ENCODE measurements at regions not wholly inside any gene's neighbourhood (a gene's known extent, or its start where the extent isn't known, plus 50 kb on each side); places are given as distances from the start of the nearest gene placed in this dataset.
"Not testable (repeated sequence)": the region's sequence is repeated elsewhere in the genome, so short reads cannot be mapped to it uniquely, and the experiment has no call there.

DNA sequence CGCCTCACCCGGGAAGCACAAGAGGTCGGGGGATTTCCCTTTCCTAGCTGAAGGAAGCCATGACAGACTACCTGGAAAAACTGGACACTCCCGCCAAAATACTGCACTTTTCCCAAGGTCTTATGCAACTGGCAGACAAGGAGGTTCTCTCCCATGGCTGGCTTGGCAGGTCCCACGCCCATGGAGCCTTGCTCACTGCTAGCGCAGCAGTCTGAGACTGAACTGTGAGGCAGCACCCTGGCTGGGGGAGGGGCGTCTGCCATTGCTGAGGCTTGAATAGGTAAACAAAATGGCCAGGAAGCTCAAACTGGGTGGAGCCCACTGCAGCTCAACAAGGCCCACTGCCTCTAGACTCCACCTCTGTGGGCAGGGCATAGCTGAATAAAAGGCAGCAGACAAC, 92.1 kb downstream of the C4BPA start:
- H3K4me3 ChIP-seq (ENCODE audit: low read depth, low read length); DNase-seq (ENCODE audit: low read depth): not testable (repeated sequence)

DNA sequence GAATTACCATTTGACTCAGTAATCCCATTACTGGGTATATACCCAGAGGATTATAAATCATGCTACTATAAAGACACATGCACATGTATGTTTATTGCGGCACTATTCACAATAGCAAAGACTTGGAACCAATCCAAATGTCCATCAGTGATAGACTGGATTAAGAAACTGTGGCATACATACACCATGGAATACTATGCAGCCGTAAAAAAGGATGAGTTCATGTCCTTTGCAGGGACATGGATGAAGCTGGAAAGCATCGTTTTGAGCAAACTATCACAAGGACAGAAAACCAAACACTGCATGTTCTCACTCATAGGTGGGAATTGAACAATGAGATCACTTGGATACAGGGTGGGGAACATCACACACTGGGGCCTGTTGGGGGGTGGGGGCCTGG, 97.5 kb downstream of the C4BPA start:
- H3K4me3 ChIP-seq (ENCODE audit: low read depth, low read length) = not testable (repeated sequence)

DNA sequence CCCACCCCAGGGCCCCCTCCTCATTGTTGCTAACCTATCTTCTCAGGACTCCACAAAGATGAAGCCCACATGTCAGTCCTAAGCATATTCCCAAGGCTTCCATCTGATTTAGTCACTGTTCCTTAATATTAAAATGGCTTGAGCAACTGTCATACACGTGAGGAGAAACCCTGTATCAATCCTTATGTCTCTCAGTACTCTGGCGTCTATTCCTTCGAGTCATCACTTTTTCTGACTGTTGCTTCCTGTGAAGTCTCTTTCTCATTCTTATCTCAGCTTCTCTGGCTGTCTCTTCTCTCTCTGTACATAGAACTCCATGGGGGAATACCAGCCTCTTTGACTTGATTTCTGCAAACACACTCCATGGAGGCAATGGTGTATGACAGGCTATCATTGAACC, 98.4 kb downstream of the C4BPA start:
- DNase-seq (ENCODE audit: low read depth) = no peak
- TF ChIP-seq, protein P1, sequence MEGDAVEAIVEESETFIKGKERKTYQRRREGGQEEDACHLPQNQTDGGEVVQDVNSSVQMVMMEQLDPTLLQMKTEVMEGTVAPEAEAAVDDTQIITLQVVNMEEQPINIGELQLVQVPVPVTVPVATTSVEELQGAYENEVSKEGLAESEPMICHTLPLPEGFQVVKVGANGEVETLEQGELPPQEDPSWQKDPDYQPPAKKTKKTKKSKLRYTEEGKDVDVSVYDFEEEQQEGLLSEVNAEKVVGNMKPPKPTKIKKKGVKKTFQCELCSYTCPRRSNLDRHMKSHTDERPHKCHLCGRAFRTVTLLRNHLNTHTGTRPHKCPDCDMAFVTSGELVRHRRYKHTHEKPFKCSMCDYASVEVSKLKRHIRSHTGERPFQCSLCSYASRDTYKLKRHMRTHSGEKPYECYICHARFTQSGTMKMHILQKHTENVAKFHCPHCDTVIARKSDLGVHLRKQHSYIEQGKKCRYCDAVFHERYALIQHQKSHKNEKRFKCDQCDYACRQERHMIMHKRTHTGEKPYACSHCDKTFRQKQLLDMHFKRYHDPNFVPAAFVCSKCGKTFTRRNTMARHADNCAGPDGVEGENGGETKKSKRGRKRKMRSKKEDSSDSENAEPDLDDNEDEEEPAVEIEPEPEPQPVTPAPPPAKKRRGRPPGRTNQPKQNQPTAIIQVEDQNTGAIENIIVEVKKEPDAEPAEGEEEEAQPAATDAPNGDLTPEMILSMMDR (IDR thresholded peaks at IDR 0.05; ENCODE audit: insufficient read depth, low read length) = no peak
- no peak overlapping the region for H3K4me3 ChIP-seq (ENCODE audit: low read depth, low read length)

More for the DNA sequence above, 97.5 kb downstream of the C4BPA start:
- DNase-seq (ENCODE audit: low read depth) = not testable (repeated sequence)

DNA sequence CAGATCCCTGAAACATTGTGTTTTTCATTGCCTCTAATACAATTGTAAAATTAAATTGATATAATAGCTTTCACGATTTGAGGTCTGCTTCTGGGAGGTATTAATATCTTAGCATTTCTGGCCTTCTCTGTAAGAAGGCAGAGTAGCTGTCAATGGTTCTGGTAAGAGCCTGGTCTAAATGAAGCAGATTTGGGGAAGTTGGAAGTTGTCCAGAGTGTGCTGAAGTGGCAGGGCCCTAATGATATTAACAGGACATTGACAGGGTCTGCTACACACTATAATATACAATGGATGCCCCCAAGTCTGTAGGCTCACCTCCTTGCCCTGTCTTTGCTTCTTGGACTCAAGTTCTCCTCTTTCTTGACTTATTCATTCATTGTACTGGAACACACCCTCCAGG, 99.5 kb downstream of the C4BPA start:
- no peak for DNase-seq (ENCODE audit: low read depth)
- H3K4me3 ChIP-seq (ENCODE audit: low read depth, low read length) = no peak overlapping the region
- TF ChIP-seq, protein P1 (IDR thresholded peaks at IDR 0.05; ENCODE audit: insufficient read depth, low read length) = no peak

DNA sequence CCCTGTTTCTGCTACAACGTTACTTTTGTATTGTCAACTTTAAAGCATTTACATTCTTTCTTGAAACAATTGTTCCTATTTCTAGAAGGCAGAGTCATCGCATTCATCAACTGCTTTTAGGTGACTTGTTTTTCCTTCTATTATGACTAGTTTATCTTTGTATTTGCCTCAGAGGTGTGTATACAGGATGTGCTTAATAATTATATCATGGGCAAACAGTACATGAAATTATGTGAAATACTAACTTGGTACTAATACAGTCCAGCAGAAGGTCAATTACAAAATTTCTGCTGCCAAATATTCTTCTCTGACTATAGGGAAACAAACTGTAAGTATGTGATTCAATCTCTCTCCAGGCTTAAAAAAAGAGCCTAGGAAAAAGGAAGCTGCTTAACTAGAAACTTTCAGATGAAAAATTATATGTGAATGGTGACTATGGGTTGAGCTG, 101.6 kb downstream of the C4BPA start:
- TF ChIP-seq, protein P1 (IDR thresholded peaks at IDR 0.05; ENCODE audit: insufficient read depth, low read length) = no peak
- H3K4me3 ChIP-seq (ENCODE audit: low read depth, low read length) = no peak overlapping the region
- DNase-seq (ENCODE audit: low read depth) = no peak

DNA sequence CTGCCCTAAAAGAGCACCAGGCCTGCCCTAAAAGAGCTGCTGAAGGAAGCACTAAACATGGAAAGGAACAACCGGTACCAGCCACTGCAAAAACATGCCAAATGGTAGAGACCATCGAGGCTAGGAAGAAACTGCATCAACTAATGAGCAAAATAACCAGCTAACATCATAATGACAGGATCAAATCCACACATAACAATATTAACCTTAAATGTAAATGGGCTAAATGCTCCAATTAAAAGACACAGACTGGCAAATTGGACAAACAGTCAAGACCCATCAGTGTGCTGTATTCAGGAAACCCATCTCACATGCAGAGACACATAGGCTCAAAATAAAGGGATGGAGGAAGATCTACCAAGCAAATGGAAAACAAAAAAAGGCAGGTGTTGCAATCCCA, 104.7 kb downstream of the C4BPA start:
- H3K4me3 ChIP-seq (ENCODE audit: low read depth, low read length); DNase-seq (ENCODE audit: low read depth): not testable (repeated sequence)

DNA sequence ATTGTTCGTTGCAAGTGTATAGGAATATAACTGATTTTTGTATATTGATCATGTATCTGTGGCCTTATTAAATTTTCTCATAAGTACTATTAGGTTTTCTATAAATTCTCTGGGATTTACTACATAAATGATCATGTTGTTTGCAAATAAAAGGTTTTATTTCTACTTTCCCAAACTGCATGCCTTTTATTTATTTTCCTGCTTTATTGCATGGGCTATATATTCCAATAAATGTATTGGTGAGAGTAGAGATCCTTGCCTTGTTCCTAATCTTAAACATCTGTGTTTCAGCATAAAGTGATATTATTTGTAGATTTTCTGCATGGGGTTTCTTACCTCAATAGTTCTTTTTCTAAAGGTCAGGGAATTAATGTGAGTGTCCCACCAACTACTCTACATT, 107.0 kb upstream of the CD55 start:
- TF ChIP-seq, protein P1 (IDR thresholded peaks at IDR 0.05; ENCODE audit: insufficient read depth, low read length) = no peak
- no peak overlapping the region for H3K4me3 ChIP-seq (ENCODE audit: low read depth, low read length)
- DNase-seq (ENCODE audit: low read depth) = no peak

DNA sequence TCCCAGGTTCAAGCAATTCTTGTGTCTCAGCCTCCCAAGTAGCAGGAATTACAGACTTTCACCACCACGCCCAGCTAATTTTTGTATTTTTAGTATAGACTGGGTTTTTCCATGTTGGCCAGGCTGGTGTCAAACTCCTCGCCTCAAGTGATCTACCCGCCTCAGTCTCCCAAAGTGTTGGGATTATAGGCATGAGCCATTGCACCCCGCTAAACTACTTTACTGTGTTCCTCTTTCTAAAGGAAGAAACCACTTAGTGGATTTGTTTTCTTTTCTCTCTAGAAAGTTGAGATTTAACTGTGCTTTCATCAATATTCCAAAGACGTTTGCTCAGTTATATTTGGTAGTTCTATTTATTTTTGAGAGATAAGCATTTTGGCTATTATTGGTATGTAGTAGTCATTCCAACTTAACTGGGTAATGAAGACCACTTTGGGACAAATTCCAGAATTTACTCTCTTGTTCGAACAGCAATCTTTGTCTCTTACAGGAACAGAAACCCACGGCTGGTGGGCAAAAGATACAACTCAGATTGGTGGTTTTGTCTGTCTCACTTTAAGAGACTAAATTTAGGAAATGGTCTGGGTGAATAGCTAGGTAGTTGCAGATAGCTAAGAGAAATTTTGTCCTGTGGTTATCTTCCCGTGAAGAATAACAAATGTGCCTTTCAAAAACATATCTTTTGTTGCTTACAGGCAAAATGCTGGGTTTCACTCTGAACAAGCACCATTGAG, 103.5 kb upstream of the CD55 start:
- no peak for DNase-seq (ENCODE audit: low read depth)

More for the DNA sequence above, 103.5 kb upstream of the CD55 start:
- TF ChIP-seq, protein P1 (IDR thresholded peaks at IDR 0.05; ENCODE audit: insufficient read depth, low read length) = no peak
- no peak overlapping the region for H3K4me3 ChIP-seq (ENCODE audit: low read depth, low read length)
